Thoracic aorta (tissue), 2 donors: ENCODE measurements at regions not wholly inside any gene's neighbourhood (a gene's known extent, or its start where the extent isn't known, plus 50 kb on each side); places are given as distances from the start of the nearest gene placed in this dataset.

Experiments used
- ATAC-seq: fragments of 150-250 bp; one replicate; pipeline ENCODE4 v1.8.0; 2017; ENCODE audit warnings: low read depth; ENCODE audit not compliant: insufficient number of reproducible peaks, low FRiP score
- DNase-seq: peaks from one replicate; pipeline ENCODE4 v3.0.0-alpha.2; 2020; ENCODE audit warnings: low spot score
- H3K27ac ChIP-seq, 2 donors: fragments of 200-600 bp; sonication (generic); 1 replicate in 1 of 2; 2 replicates in 1 of 2; pipeline ENCODE4 v1.5.1; 2016; ENCODE audit warnings: mild to moderate bottlenecking in 2 of 2, moderate library complexity in 2 of 2
- H3K27me3 ChIP-seq: fragments of 200-600 bp; sonication (generic); replicated peaks from 2 replicates; pipeline ENCODE4 v1.6.0; 2016; ENCODE audit warnings: mild to moderate bottlenecking; ENCODE audit not compliant: insufficient read depth
- H3K36me3 ChIP-seq: fragments of 200-600 bp; sonication (generic); one replicate; pipeline ENCODE4 v1.5.1; 2016
- H3K4me1 ChIP-seq, 2 donors: fragments of 200-600 bp; sonication (generic); 1 replicate in 1 of 2; 2 replicates in 1 of 2; pipeline versions ENCODE4 v1.5.1 to v1.6.0; 2016; ENCODE audit warnings: low read depth in 2 of 2, mild to moderate bottlenecking in 1 of 2; ENCODE audit not compliant: control insufficient read depth in 1 of 2
- H3K4me3 ChIP-seq: fragments of 200-600 bp; sonication (generic); 2 replicates; pipeline ENCODE4 v1.5.1; 2016; ENCODE audit warnings: mild to moderate bottlenecking
- H3K9me3 ChIP-seq: fragments of 200-600 bp; sonication (generic); 2 replicates; pipeline ENCODE4 v1.5.1; 2016
- CTCF ChIP-seq: fragments of 200-600 bp; sonication (generic); IDR thresholded peaks from one replicate; pipeline ENCODE4 v1.5.1; 2019; ENCODE audit warnings: antibody characterized with exemption

GRCh38 chr17:14901376-14901775 lies 363.8 kb downstream of the PMP22 start:
- TF ChIP-seq CTCF = no peak
- no peak for DNase-seq
- no peak for ATAC-seq
- H3K9me3 ChIP-seq = no peaks in the 10 kb centered on the region
- H3K36me3 ChIP-seq = no peaks in the 10 kb centered on the region
- H3K4me1 ChIP-seq = no peaks in the 10 kb centered on the region
- H3K4me3 ChIP-seq = no peak overlapping the region
- H3K27me3 ChIP-seq = no peaks in the 10 kb centered on the region
- no peak overlapping the region for H3K27ac ChIP-seq

- DNase-seq (no peak), ATAC-seq (no peak)
- Histone ChIP-seq H3K4me1 (no peaks in the 10 kb centered on the region), H3K36me3 (no peaks in the 10 kb centered on the region), H3K4me3 (no peak overlapping the region), H3K27me3 (no peaks in the 10 kb centered on the region), H3K27ac (no peak overlapping the region), H3K9me3 (peaks cover 13% of the 10 kb centered on the region)
- no peak for TF ChIP-seq CTCF
These were observed 378.9 kb downstream of the PMP22 start for GRCh38 chr17:14886200-14886739.

GRCh38 chr17:14882131-14882530 lies 383.0 kb downstream of the PMP22 start:
- H3K36me3 ChIP-seq = no peaks in the 10 kb centered on the region
- no peak overlapping the region for H3K4me3 ChIP-seq
- H3K27me3 ChIP-seq = no peaks in the 10 kb centered on the region
- no peaks in the 10 kb centered on the region for H3K4me1 ChIP-seq
- H3K9me3 ChIP-seq = peaks cover 9% of the 10 kb centered on the region
- no peak overlapping the region for H3K27ac ChIP-seq
- TF ChIP-seq CTCF = no peak
- ATAC-seq (no peak), DNase-seq (no peak)

GRCh38 chr17:14875557-14876412 lies 389.3 kb downstream of the PMP22 start:
- H3K36me3 ChIP-seq = no peaks in the 10 kb centered on the region
- H3K27me3 ChIP-seq = no peaks in the 10 kb centered on the region
- TF ChIP-seq CTCF = no peak
- ATAC-seq (no peak), DNase-seq (no peak)
- H3K4me1 ChIP-seq = no peaks in the 10 kb centered on the region
- no peak overlapping the region for H3K27ac ChIP-seq
- no peaks in the 10 kb centered on the region for H3K9me3 ChIP-seq
- no peak overlapping the region for H3K4me3 ChIP-seq

GRCh38 chr17:14873996-14874395 lies 391.1 kb downstream of the PMP22 start:
- Histone ChIP-seq H3K4me3 (no peak overlapping the region), H3K36me3 (no peaks in the 10 kb centered on the region), H3K27me3 (no peaks in the 10 kb centered on the region), H3K27ac (no peak overlapping the region), H3K9me3 (no peaks in the 10 kb centered on the region), H3K4me1 (no peaks in the 10 kb centered on the region)
- ATAC-seq = no peak
- TF ChIP-seq CTCF = no peak
- no peak for DNase-seq
